ENCODE measurements at regions not wholly inside any gene's neighbourhood (a gene's known extent, or its start where the extent isn't known, plus 50 kb on each side); places are given as distances from the start of the nearest gene placed in this dataset.

DNA sequence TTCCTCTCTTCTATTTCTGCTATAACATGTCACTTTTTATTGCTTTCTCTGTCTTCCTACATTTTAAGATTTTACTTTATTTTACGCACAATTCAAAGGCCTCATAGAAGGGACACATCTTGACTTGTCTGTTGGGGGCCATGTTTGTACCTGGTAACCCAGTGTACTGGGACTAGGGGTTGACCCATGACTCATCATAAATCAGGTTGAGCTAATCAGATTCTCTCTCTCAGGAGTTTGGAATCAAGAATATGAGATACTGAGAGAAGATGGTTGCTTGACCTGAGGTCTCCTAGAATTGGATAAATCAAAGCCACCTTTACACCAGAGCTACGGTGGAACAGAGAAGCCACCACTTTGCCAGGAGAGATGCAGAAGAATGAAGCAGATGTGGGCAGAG is 153.0 kb downstream of the UXS1 start:
- Histone ChIP-seq H3K4me1 (ENCODE audit: control insufficient read depth, insufficient read depth, low read length) (no peaks in the 10 kb centered on the region), H3K27me3 (ENCODE audit: control insufficient read depth, insufficient read depth, low read length) (no peaks in the 10 kb centered on the region), H3K36me3 (ENCODE audit: control insufficient read depth, insufficient read depth, low read length) (no peaks in the 10 kb centered on the region), H3K9me3 (ENCODE audit: control insufficient read depth, low read depth, low read length) (no peaks in the 10 kb centered on the region), H3K27ac (ENCODE audit: low read length) (no peak overlapping the region), H3K4me3 (ENCODE audit: low read length) (no peak overlapping the region)
- 100% methylated on average over 1 of the region's 2 CpGs for WGBS (ENCODE audit: insufficient coverage, low lambda C conversion rate)
- DNase-seq, result no peak

DNA sequence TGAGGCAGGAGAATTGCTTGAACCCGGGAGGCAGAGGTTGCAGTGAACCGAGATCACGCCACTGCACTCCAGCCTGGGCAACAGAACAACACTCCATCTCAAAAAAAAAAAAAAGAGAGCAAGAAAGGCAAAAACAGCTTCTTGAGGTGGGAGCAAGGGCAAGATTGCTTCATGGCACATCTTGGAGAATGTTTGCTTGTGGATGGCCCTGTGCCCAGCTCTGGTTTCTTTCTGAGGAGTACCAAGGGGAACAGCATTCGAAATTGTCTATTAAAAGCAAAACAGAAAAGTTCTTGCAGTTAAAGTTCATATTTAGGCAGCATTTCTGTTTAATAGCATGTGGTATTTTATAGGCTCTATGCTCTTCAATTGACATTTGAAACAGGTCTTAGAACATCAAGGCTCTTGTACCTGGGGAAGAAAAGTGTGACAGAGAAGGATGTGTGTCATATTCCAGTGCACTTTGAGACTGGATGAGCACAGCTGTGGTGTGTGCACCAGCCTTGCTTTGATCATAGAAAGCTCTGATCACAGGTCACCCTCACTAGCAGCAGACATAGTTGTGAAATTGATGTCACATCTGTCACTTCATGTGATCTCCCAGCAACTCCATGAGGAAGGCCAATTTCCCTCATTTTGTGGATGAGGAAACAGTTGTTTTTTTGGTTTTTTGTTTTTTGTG is 154.3 kb downstream of the UXS1 start:
- Histone ChIP-seq H3K36me3 (ENCODE audit: control insufficient read depth, insufficient read depth, low read length) (no peaks in the 10 kb centered on the region), H3K27me3 (ENCODE audit: control insufficient read depth, insufficient read depth, low read length) (no peaks in the 10 kb centered on the region), H3K9me3 (ENCODE audit: control insufficient read depth, low read depth, low read length) (no peaks in the 10 kb centered on the region), H3K4me3 (ENCODE audit: low read length) (no peak overlapping the region), H3K27ac (ENCODE audit: low read length) (no peak overlapping the region), H3K4me1 (ENCODE audit: control insufficient read depth, insufficient read depth, low read length) (no peaks in the 10 kb centered on the region)
- WGBS (ENCODE audit: insufficient coverage, low lambda C conversion rate), result no CpG with 5 or more reads among the region's 4 CpGs
- DNase-seq, result peak; percentile 66 to 84

DNA sequence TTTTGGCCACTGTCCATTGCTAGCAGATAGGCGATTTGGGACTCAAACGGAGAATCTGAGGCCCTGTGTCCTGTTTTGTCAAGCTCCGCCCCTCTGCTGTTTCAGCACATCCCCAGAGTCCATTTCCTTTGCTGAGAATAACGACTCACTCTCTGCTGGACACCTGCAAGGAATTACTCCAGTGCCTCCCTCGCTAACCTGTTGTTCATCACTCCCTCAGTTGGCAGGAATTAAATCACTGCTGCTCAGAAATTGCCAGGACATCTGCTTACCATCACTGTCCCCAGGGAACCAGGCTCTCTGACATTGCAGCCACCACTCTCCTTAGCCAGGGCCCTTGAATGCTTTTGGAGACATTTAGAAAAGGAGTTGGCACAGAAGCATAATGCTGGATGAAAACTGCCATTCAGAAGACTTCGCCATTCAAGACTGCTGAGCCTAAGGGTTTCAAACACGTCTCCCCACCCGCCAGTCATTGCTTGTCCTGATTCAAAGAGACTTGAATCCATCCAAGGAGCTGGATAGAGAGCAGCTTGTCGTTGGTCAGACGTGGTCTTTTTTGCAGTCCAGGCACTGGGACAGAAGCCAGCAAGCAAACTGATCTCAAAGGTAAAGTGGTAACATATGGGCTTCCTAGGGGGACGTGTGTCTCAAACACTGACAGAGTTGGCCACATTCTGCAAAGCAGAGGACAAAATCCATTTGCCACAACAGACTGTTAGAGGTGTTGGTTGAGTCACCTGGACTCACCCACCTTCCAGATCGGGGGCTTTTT is 155.3 kb downstream of the UXS1 start:
- H3K4me1 ChIP-seq (ENCODE audit: control insufficient read depth, insufficient read depth, low read length), result no peaks in the 10 kb centered on the region
- H3K9me3 ChIP-seq (ENCODE audit: control insufficient read depth, low read depth, low read length), result no peaks in the 10 kb centered on the region
- peak in 1 of 2 donors; percentile 11 for DNase-seq
- no peak overlapping the region for H3K27ac ChIP-seq (ENCODE audit: low read length)
- H3K4me3 ChIP-seq (ENCODE audit: low read length), result no peak overlapping the region
- H3K27me3 ChIP-seq (ENCODE audit: control insufficient read depth, insufficient read depth, low read length), result no peaks in the 10 kb centered on the region
- H3K36me3 ChIP-seq (ENCODE audit: control insufficient read depth, insufficient read depth, low read length), result no peaks in the 10 kb centered on the region
- WGBS (ENCODE audit: insufficient coverage, low lambda C conversion rate), result no CpG with 5 or more reads among the region's 12 CpGs

DNA sequence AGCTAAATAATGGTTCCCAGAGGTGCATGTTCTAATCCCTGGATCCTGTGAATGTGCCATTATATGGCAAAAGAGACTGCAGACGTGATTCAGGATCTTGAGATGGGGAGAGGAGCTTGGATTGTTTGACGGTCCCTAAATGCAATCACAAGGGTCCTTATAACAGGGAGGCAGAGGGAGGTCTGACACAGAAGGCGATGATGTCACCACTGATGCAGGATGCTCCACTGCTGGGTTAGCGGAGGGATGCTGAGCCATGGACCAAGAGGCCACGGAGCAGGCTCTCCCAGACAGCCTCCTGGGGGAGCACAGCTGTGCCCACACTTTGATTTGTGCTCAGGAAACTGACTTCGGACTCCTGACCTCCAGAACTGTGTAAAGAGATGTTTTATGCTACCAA is 156.2 kb downstream of the UXS1 start:
- Histone ChIP-seq H3K9me3 (ENCODE audit: control insufficient read depth, low read depth, low read length) (no peaks in the 10 kb centered on the region), H3K4me3 (ENCODE audit: low read length) (no peak overlapping the region), H3K36me3 (ENCODE audit: control insufficient read depth, insufficient read depth, low read length) (no peaks in the 10 kb centered on the region), H3K4me1 (ENCODE audit: control insufficient read depth, insufficient read depth, low read length) (no peaks in the 10 kb centered on the region), H3K27ac (ENCODE audit: low read length) (no peak overlapping the region), H3K27me3 (ENCODE audit: control insufficient read depth, insufficient read depth, low read length) (no peaks in the 10 kb centered on the region)
- DNase-seq, result no peak
- 100% methylated on average over 1 of the region's 6 CpGs for WGBS (ENCODE audit: insufficient coverage, low lambda C conversion rate)

DNA sequence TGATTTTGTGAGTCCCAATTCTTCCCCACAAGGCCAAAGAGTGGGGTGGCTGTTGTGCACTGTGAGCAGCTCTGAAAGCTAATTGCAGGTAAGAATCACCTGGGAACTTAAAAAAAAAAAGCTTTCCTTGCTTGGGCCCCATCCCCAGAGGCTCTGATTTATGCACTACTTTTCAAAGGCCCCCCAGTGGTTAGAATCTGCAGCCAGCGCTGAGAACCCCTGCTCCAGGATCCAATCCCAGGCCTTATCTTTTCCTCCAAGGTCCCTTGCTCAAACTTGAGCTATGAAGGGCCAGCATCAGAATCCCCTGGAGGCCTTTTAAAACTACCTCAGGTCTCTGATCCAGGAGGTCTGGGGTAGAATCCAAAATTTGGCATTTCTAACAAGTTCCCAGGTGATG is 156.8 kb downstream of the UXS1 start:
- Histone ChIP-seq H3K4me1 (ENCODE audit: control insufficient read depth, insufficient read depth, low read length) (no peaks in the 10 kb centered on the region), H3K36me3 (ENCODE audit: control insufficient read depth, insufficient read depth, low read length) (no peaks in the 10 kb centered on the region), H3K9me3 (ENCODE audit: control insufficient read depth, low read depth, low read length) (no peaks in the 10 kb centered on the region), H3K27me3 (ENCODE audit: control insufficient read depth, insufficient read depth, low read length) (no peaks in the 10 kb centered on the region), H3K27ac (ENCODE audit: low read length) (no peak overlapping the region), H3K4me3 (ENCODE audit: low read length) (no peak overlapping the region)
- WGBS (ENCODE audit: insufficient coverage, low lambda C conversion rate), result no CpG with 5 or more reads among the region's 1 CpG
- no peak for DNase-seq

DNA sequence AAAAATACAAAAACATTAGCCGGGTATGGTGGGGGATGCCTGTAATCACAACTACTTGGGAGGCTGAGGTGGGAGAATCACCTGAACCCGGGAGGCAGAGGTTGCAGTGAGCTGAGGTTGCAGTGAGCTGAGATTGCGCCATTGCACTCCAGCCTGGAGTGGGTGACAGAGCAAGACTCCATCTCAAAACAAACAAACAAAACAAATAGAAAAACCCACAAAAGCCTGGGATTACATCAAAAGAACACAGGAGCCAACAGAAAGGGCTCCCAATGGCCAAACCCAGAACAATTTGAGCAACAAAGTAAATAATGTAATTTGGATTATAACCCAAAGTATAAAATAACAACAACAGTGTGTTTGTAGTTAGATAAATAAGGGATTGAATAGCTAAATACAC is 159.8 kb downstream of the UXS1 start:
- WGBS (ENCODE audit: insufficient coverage, low lambda C conversion rate), result 57% methylated on average over 2 of the region's 3 CpGs
- H3K27ac ChIP-seq (ENCODE audit: low read length), result no peak overlapping the region
- DNase-seq, result no peak

DNA sequence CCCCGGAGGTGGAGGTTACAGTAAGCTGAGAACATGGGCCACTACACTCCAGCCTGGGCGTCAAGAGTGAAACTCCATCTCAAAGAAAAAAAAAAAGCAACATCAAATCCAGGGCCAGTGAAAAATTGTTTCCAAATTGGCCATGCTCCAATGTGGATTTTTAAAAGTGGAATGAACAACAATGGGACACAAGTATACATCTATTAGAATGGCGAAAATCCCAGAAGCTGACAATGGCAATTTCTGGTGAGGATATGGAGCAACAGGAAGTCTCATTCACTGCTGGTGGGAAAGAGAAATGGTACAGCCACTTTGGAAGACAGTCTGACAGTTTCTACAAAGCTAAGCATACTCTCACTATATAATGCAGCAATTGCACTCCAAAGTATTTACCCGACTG is 161.4 kb downstream of the UXS1 start:
- Histone ChIP-seq H3K27me3 (ENCODE audit: control insufficient read depth, insufficient read depth, low read length) (no peaks in the 10 kb centered on the region), H3K4me1 (ENCODE audit: control insufficient read depth, insufficient read depth, low read length) (peaks cover 30% of the 10 kb centered on the region), H3K27ac (ENCODE audit: low read length) (no peak overlapping the region), H3K36me3 (ENCODE audit: control insufficient read depth, insufficient read depth, low read length) (no peaks in the 10 kb centered on the region), H3K9me3 (ENCODE audit: control insufficient read depth, low read depth, low read length) (no peaks in the 10 kb centered on the region), H3K4me3 (ENCODE audit: low read length) (no peak overlapping the region)
- WGBS (ENCODE audit: insufficient coverage, low lambda C conversion rate), result no CpG with 5 or more reads among the region's 4 CpGs
- DNase-seq, result no peak

More for the DNA sequence above, 159.8 kb downstream of the UXS1 start:
- no peak overlapping the region for H3K4me3 ChIP-seq (ENCODE audit: low read length)
- peaks cover 19% of the 10 kb centered on the region for H3K4me1 ChIP-seq (ENCODE audit: control insufficient read depth, insufficient read depth, low read length)
- no peaks in the 10 kb centered on the region for H3K9me3 ChIP-seq (ENCODE audit: control insufficient read depth, low read depth, low read length)
- H3K27me3 ChIP-seq (ENCODE audit: control insufficient read depth, insufficient read depth, low read length), result no peaks in the 10 kb centered on the region
- no peaks in the 10 kb centered on the region for H3K36me3 ChIP-seq (ENCODE audit: control insufficient read depth, insufficient read depth, low read length)

DNA sequence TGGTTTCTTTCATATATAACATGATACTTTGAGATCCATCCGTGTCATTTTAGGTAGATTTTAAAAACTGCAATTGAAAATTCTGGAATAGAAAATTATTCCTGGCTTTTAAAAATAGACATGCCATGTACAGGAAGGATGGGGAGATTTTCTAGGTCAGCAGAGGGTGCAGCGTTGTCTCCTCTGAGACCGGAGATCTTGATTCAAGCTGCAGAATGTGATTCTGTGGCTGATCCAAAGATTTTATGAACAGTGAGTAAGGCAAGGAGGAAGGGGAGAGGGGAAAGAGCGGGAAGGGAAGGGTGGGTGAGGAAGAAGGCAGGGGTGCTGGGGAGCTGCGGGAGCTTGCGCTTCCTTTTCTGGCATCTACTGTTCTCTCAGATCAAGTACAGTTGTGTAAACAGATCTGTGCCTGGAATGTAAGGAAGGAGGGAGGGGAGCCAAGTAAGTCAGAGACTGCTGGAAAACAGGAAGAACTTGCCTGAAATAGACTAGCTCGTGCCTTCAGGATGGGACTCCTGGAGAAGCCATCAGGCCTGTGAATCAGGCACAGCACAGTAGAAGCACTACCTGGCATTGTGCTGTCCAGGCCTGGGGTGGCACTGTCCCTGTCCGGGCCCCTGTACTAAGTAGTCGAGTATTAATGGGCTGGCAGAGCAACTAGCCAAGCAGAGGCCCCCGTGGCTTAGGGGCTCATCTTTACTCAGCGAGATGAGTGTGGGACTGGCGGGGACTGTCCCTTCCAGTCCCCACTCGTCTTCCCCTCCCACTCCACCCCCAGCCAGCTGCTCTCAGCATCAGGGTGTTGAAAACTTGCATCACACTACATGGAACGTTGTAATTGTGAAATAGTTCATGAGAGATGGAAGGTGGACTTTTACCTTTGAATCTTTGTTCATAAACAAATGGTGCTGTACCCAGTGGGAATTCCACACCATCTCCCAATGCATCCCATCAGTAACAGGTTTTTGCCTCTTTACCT is 163.5 kb downstream of the UXS1 start:
- H3K4me1 ChIP-seq (ENCODE audit: control insufficient read depth, insufficient read depth, low read length), result peaks cover 30% of the 10 kb centered on the region
- H3K36me3 ChIP-seq (ENCODE audit: control insufficient read depth, insufficient read depth, low read length), result no peaks in the 10 kb centered on the region
- no peaks in the 10 kb centered on the region for H3K9me3 ChIP-seq (ENCODE audit: control insufficient read depth, low read depth, low read length)
- WGBS (ENCODE audit: insufficient coverage, low lambda C conversion rate), result 64% methylated on average over 3 of the region's 14 CpGs
- no peak overlapping the region for H3K4me3 ChIP-seq (ENCODE audit: low read length)
- H3K27ac ChIP-seq (ENCODE audit: low read length), result peak overlapping the region; percentile 95
- peak; percentile 89 to 95 for DNase-seq
- H3K27me3 ChIP-seq (ENCODE audit: control insufficient read depth, insufficient read depth, low read length), result no peaks in the 10 kb centered on the region

DNA sequence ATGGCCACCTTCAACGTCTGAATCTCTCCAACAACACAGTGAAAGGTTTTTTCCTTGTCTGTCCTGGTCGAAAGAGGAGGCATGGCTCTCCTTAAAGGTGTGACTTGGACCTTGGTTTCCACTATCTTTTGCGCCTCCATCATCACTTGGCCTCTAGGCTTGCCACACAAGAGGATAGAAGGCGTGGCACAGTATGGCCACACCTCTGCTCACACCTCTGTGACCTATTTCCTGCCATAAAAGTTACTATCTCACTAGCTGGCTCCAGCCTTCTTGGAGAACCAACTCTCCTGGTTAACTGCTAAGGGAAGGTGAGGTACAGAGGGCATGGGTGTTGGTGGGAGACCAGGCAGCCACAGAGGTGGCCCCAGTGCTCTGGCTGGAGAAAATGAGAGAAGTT is 165.9 kb downstream of the UXS1 start:
- H3K4me1 ChIP-seq (ENCODE audit: control insufficient read depth, insufficient read depth, low read length), result peaks cover 30% of the 10 kb centered on the region
- WGBS (ENCODE audit: insufficient coverage, low lambda C conversion rate), result no CpG with 5 or more reads among the region's 4 CpGs
- peak overlapping the region; percentile 95 for H3K27ac ChIP-seq (ENCODE audit: low read length)
- H3K27me3 ChIP-seq (ENCODE audit: control insufficient read depth, insufficient read depth, low read length), result no peaks in the 10 kb centered on the region
- no peak overlapping the region for H3K4me3 ChIP-seq (ENCODE audit: low read length)
- DNase-seq, result peak; percentile 89 to 95
- no peaks in the 10 kb centered on the region for H3K36me3 ChIP-seq (ENCODE audit: control insufficient read depth, insufficient read depth, low read length)
- H3K9me3 ChIP-seq (ENCODE audit: control insufficient read depth, low read depth, low read length), result no peaks in the 10 kb centered on the region

Measured in large intestine (tissue), 3 donors.